ENCODE measurements at regions not wholly inside any gene's neighbourhood (a gene's known extent, or its start where the extent isn't known, plus 50 kb on each side); places are given as distances from the start of the nearest gene placed in this dataset.

- no peak for DNase-seq
Measured at GRCh38 chr9:85249313-85249621, 492.5 kb downstream of the AGTPBP1 start.

- DNase-seq: no peak
Measured at GRCh38 chr9:85248514-85249312, 493.0 kb downstream of the AGTPBP1 start.

GRCh38 chr9:85246541-85246940 lies 495.2 kb downstream of the AGTPBP1 start:
- DNase-seq: no peak

GRCh38 chr9:85244856-85245255 lies 496.9 kb downstream of the AGTPBP1 start:
- DNase-seq: no peak

GRCh38 chr9:85243977-85244376 lies 497.8 kb downstream of the AGTPBP1 start:
- no peak for DNase-seq

GRCh38 chr9:85237478-85237877 lies 504.3 kb downstream of the AGTPBP1 start:
- no peak for DNase-seq

- no peak for DNase-seq
Measured at GRCh38 chr9:85230081-85230480, 511.7 kb downstream of the AGTPBP1 start.

GRCh38 chr9:85228111-85228855 lies 513.5 kb downstream of the AGTPBP1 start:
- no peak for DNase-seq

GRCh38 chr9:85225180-85225579 lies 516.6 kb downstream of the AGTPBP1 start:
- no peak for DNase-seq

GRCh38 chr9:85224729-85225128 lies 517.0 kb downstream of the AGTPBP1 start:
- DNase-seq: no peak

- no peak for DNase-seq
Measured at GRCh38 chr9:85224301-85224700, 517.5 kb downstream of the AGTPBP1 start.

GRCh38 chr9:85223506-85224125 lies 518.1 kb downstream of the AGTPBP1 start:
- no peak for DNase-seq

- DNase-seq: no peak
Measured at GRCh38 chr9:85216601-85217000, 525.2 kb downstream of the AGTPBP1 start.

GRCh38 chr9:85215961-85216360 lies 525.8 kb downstream of the AGTPBP1 start:
- DNase-seq: no peak

GRCh38 chr9:85215416-85215815 lies 526.3 kb downstream of the AGTPBP1 start:
- no peak for DNase-seq

- DNase-seq: no peak
Measured at GRCh38 chr9:85213650-85214607, 527.8 kb downstream of the AGTPBP1 start.

GRCh38 chr9:85212887-85213286 lies 528.9 kb downstream of the AGTPBP1 start:
- no peak for DNase-seq

GRCh38 chr9:85212209-85212608 lies 529.5 kb downstream of the AGTPBP1 start:
- DNase-seq: no peak

GRCh38 chr9:85208666-85209065 lies 533.1 kb downstream of the AGTPBP1 start:
- no peak for DNase-seq

- DNase-seq: no peak
Measured at GRCh38 chr9:85204176-85204575, 534.6 kb downstream of the NTRK2 start.

GRCh38 chr9:85202596-85202995 lies 533.1 kb downstream of the NTRK2 start:
- no peak for DNase-seq

GRCh38 chr9:85200726-85201404 lies 531.3 kb downstream of the NTRK2 start:
- no peak for DNase-seq

Data from bone marrow (tissue), 2 donors.